GM21367 (cell line): ENCODE measurements at regions not wholly inside any gene's neighbourhood (a gene's known extent, or its start where the extent isn't known, plus 50 kb on each side); places are given as distances from the start of the nearest gene placed in this dataset.
"Not testable (repeated sequence)": the region's sequence is repeated elsewhere in the genome, so short reads cannot be mapped to it uniquely, and the experiment has no call there.

ENCODE experiments used
- ATAC-seq: cut with Tn5 transposase; IDR thresholded peaks from one replicate; pipeline ENCODE4 v1.9.1; 2021; ENCODE audit not compliant: unreplicated experiment

- ATAC-seq, result no peak
Observed at GRCh38 chr6:103409475-103409874, 1450.2 kb downstream of the HACE1 start.

GRCh38 chr6:103405321-103405720 is 1454.4 kb downstream of the HACE1 start:
- no peak for ATAC-seq

- ATAC-seq, result no peak
Observed at GRCh38 chr6:103404799-103405198, 1454.9 kb downstream of the HACE1 start.

GRCh38 chr6:103396768-103397167 is 1463.0 kb downstream of the HACE1 start:
- no peak for ATAC-seq

- ATAC-seq, result no peak
Observed at GRCh38 chr6:103379272-103379671, 1480.4 kb downstream of the HACE1 start.

- no peak for ATAC-seq
Observed at GRCh38 chr6:103367212-103367611, 1492.5 kb downstream of the HACE1 start.

- no peak for ATAC-seq
Observed at GRCh38 chr6:103356531-103356930, 1503.2 kb downstream of the HACE1 start.

GRCh38 chr6:103344554-103345163 is 1515.1 kb downstream of the HACE1 start:
- ATAC-seq, result no peak

GRCh38 chr6:103335412-103335811 is 1524.3 kb downstream of the HACE1 start:
- no peak for ATAC-seq

GRCh38 chr6:103326760-103327757 is 1532.7 kb downstream of the HACE1 start:
- ATAC-seq, result no peak

GRCh38 chr6:103313432-103313831 is 1546.3 kb downstream of the HACE1 start:
- ATAC-seq, result no peak

GRCh38 chr6:103294376-103294775 is 1565.3 kb downstream of the HACE1 start:
- ATAC-seq, result not testable (repeated sequence)

GRCh38 chr6:103284835-103285234 is 1574.9 kb downstream of the HACE1 start:
- ATAC-seq, result no peak

- ATAC-seq, result no peak
Observed at GRCh38 chr6:103280417-103280816, 1579.3 kb downstream of the HACE1 start.

- no peak for ATAC-seq
Observed at GRCh38 chr6:103277936-103278335, 1581.8 kb downstream of the HACE1 start.

GRCh38 chr6:103273048-103273447 is 1586.7 kb downstream of the HACE1 start:
- no peak for ATAC-seq

GRCh38 chr6:103269581-103269980 is 1590.1 kb downstream of the HACE1 start:
- no peak for ATAC-seq

- no peak for ATAC-seq
Observed at GRCh38 chr6:103268335-103268734, 1591.4 kb downstream of the HACE1 start.

- no peak for ATAC-seq
Observed at GRCh38 chr6:103264020-103264419, 1595.7 kb downstream of the HACE1 start.

GRCh38 chr6:103255132-103255531 is 1604.6 kb downstream of the HACE1 start:
- ATAC-seq, result no peak

GRCh38 chr6:103236923-103237322 is 1622.8 kb downstream of the HACE1 start:
- ATAC-seq, result no peak

GRCh38 chr6:103231181-103231580 is 1628.5 kb downstream of the HACE1 start:
- ATAC-seq, result no peak
